GM18505 (cell line): ENCODE measurements at regions not wholly inside any gene's neighbourhood (a gene's known extent, or its start where the extent isn't known, plus 50 kb on each side); places are given as distances from the start of the nearest gene placed in this dataset.
"Not testable (repeated sequence)": the region's sequence is repeated elsewhere in the genome, so short reads cannot be mapped to it uniquely, and the experiment has no call there.

ENCODE experiments used
- ATAC-seq: cut with Tn5 transposase; IDR thresholded peaks from one replicate; pipeline ENCODE4 v1.9.1; 2021; ENCODE audit not compliant: unreplicated experiment
- POLR2A ChIP-seq: IDR thresholded peaks from 4 replicates; pipeline ENCODE4 v1.6.1; 2011; ENCODE audit warnings: borderline replicate concordance; ENCODE audit not compliant: insufficient read depth, insufficient read length; ENCODE audit errors: extremely low read depth

- TF ChIP-seq POLR2A = no peak
- no peak for ATAC-seq
Measured at GRCh38 chrX:137143864-137144263, 110.1 kb upstream of the GPR101 start.

- ATAC-seq = not testable (repeated sequence)
Measured at GRCh38 chrX:137122651-137123050, 88.9 kb upstream of the GPR101 start.

- no peak for TF ChIP-seq POLR2A
- ATAC-seq = no peak
Measured at GRCh38 chrX:137119049-137119448, 85.3 kb upstream of the GPR101 start.

GRCh38 chrX:137118536-137118935 is 84.7 kb upstream of the GPR101 start:
- no peak for ATAC-seq
- no peak for TF ChIP-seq POLR2A

- no peak for ATAC-seq
- no peak for TF ChIP-seq POLR2A
Measured at GRCh38 chrX:137118136-137118535, 84.3 kb upstream of the GPR101 start.

- ATAC-seq = not testable (repeated sequence)
Measured at GRCh38 chrX:137107877-137108276, 74.1 kb upstream of the GPR101 start.

- ATAC-seq = no peak
- no peak for TF ChIP-seq POLR2A
Measured at GRCh38 chrX:137101273-137101990, 67.6 kb upstream of the GPR101 start.
